ENCODE measurements at regions not wholly inside any gene's neighbourhood (a gene's known extent, or its start where the extent isn't known, plus 50 kb on each side); places are given as distances from the start of the nearest gene placed in this dataset.

DNA sequence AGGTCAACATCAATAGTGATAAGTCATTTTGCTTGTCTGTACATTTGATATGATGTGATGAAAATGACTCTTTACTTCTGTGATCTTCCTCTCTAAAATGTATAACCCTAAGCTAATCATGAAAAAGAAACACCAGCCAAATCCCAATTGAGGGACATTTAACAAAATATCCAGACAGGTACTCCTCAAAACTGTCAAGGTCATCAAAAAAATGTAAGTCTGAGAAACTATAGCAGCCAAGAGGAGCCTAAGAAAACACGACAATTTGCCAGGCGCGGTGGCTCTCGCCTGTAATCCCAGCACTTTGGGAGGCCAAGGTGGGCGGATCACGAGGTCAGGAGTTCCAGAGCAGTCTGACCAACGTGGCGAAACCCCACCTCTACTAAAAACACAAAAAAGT lies 708.5 kb upstream of the ID4 start:
- TF ChIP-seq, protein P1, sequence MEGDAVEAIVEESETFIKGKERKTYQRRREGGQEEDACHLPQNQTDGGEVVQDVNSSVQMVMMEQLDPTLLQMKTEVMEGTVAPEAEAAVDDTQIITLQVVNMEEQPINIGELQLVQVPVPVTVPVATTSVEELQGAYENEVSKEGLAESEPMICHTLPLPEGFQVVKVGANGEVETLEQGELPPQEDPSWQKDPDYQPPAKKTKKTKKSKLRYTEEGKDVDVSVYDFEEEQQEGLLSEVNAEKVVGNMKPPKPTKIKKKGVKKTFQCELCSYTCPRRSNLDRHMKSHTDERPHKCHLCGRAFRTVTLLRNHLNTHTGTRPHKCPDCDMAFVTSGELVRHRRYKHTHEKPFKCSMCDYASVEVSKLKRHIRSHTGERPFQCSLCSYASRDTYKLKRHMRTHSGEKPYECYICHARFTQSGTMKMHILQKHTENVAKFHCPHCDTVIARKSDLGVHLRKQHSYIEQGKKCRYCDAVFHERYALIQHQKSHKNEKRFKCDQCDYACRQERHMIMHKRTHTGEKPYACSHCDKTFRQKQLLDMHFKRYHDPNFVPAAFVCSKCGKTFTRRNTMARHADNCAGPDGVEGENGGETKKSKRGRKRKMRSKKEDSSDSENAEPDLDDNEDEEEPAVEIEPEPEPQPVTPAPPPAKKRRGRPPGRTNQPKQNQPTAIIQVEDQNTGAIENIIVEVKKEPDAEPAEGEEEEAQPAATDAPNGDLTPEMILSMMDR (IDR thresholded peaks at IDR 0.05; ENCODE audit: poor library complexity, severe bottlenecking) = no peak
- Histone ChIP-seq H3K27me3 (ENCODE audit: insufficient read depth, poor library complexity, severe bottlenecking) (no peaks in the 10 kb centered on the region), H3K27ac (ENCODE audit: poor library complexity, severe bottlenecking) (no peak overlapping the region), H3K9me3 (ENCODE audit: severe bottlenecking) (no peaks in the 10 kb centered on the region), H3K36me3 (ENCODE audit: low read depth) (no peaks in the 10 kb centered on the region), H3K4me1 (ENCODE audit: insufficient read depth, poor library complexity, severe bottlenecking) (no peaks in the 10 kb centered on the region), H3K4me3 (ENCODE audit: severe bottlenecking) (no peak overlapping the region)
- ATAC-seq (ENCODE audit: low read depth) (no peak), DNase-seq (ENCODE audit: low spot score) (no peak)

GRCh38 chr6:19135706-19136105 lies 701.5 kb upstream of the ID4 start:
- H3K27me3 ChIP-seq (ENCODE audit: insufficient read depth, poor library complexity, severe bottlenecking) = no peaks in the 10 kb centered on the region
- no peak for DNase-seq (ENCODE audit: low spot score)
- H3K27ac ChIP-seq (ENCODE audit: poor library complexity, severe bottlenecking) = no peak overlapping the region
- H3K36me3 ChIP-seq (ENCODE audit: low read depth) = no peaks in the 10 kb centered on the region
- no peaks in the 10 kb centered on the region for H3K9me3 ChIP-seq (ENCODE audit: severe bottlenecking)
- H3K4me1 ChIP-seq (ENCODE audit: insufficient read depth, poor library complexity, severe bottlenecking) = no peaks in the 10 kb centered on the region
- no peak overlapping the region for H3K4me3 ChIP-seq (ENCODE audit: severe bottlenecking)
- TF ChIP-seq, protein P1 (IDR thresholded peaks at IDR 0.05; ENCODE audit: poor library complexity, severe bottlenecking) = no peak
- ATAC-seq (ENCODE audit: low read depth) = no peak

- ATAC-seq (ENCODE audit: low read depth) (no peak), DNase-seq (ENCODE audit: low spot score) (no peak)
- H3K36me3 ChIP-seq (ENCODE audit: low read depth) = no peaks in the 10 kb centered on the region
- TF ChIP-seq, protein P1 (IDR thresholded peaks at IDR 0.05; ENCODE audit: poor library complexity, severe bottlenecking) = no peak
- no peak overlapping the region for H3K4me3 ChIP-seq (ENCODE audit: severe bottlenecking)
- no peaks in the 10 kb centered on the region for H3K27me3 ChIP-seq (ENCODE audit: insufficient read depth, poor library complexity, severe bottlenecking)
- H3K4me1 ChIP-seq (ENCODE audit: insufficient read depth, poor library complexity, severe bottlenecking) = no peaks in the 10 kb centered on the region
- H3K9me3 ChIP-seq (ENCODE audit: severe bottlenecking) = no peaks in the 10 kb centered on the region
- no peak overlapping the region for H3K27ac ChIP-seq (ENCODE audit: poor library complexity, severe bottlenecking)
These were observed 699.7 kb upstream of the ID4 start for GRCh38 chr6:19137505-19137904.

DNA sequence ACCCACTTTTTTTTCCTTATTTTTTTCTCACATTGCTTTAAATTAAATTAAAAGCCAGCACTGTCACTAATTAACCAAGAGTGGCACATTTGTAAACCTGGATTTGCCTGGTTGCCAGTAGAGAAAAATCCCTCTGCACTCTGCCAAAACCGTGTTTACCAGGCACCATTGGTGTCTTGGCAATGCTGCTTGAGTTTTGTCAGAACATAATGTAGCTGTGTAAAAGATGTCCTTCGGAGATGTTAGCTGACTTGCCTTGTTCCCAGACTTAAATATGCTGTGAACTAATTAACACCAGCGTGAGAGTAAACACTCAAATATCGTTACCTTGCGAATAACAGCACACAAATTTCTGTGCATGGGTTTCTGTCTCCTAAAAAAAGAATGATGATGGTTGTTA lies 694.9 kb upstream of the ID4 start:
- no peak for ATAC-seq (ENCODE audit: low read depth)
- no peak overlapping the region for H3K27ac ChIP-seq (ENCODE audit: poor library complexity, severe bottlenecking)
- no peaks in the 10 kb centered on the region for H3K9me3 ChIP-seq (ENCODE audit: severe bottlenecking)
- H3K4me1 ChIP-seq (ENCODE audit: insufficient read depth, poor library complexity, severe bottlenecking) = no peaks in the 10 kb centered on the region
- TF ChIP-seq, protein P1 (IDR thresholded peaks at IDR 0.05; ENCODE audit: poor library complexity, severe bottlenecking) = no peak
- no peak overlapping the region for H3K4me3 ChIP-seq (ENCODE audit: severe bottlenecking)
- H3K27me3 ChIP-seq (ENCODE audit: insufficient read depth, poor library complexity, severe bottlenecking) = no peaks in the 10 kb centered on the region
- no peaks in the 10 kb centered on the region for H3K36me3 ChIP-seq (ENCODE audit: low read depth)
- DNase-seq (ENCODE audit: low spot score) = no peak

DNA sequence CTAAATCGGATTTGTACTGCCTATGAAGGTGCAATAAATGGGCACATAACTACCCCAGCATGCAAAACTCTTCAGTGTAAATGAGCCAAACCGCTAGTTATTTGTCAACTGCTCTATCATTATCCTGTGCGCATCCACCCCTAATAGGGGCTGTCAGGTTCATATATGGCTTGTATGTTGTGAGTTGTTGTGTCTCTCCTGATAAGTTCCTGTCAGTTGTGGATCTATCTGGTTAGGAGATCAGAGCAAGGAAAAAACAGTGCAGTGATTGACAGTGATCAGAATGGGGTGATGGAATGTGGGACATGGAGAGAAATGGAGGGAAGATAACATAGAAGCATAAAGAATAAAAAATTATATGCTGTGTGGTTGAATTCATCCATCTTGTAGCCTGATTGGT lies 686.9 kb upstream of the ID4 start:
- H3K9me3 ChIP-seq (ENCODE audit: severe bottlenecking) = no peaks in the 10 kb centered on the region
- no peaks in the 10 kb centered on the region for H3K27me3 ChIP-seq (ENCODE audit: insufficient read depth, poor library complexity, severe bottlenecking)
- H3K36me3 ChIP-seq (ENCODE audit: low read depth) = no peaks in the 10 kb centered on the region
- DNase-seq (ENCODE audit: low spot score) (no peak), ATAC-seq (ENCODE audit: low read depth) (no peak)
- no peaks in the 10 kb centered on the region for H3K4me1 ChIP-seq (ENCODE audit: insufficient read depth, poor library complexity, severe bottlenecking)
- H3K27ac ChIP-seq (ENCODE audit: poor library complexity, severe bottlenecking) = no peak overlapping the region
- TF ChIP-seq, protein P1 (IDR thresholded peaks at IDR 0.05; ENCODE audit: poor library complexity, severe bottlenecking) = no peak
- H3K4me3 ChIP-seq (ENCODE audit: severe bottlenecking) = no peak overlapping the region

Measured in RWPE2 (cell line).